IMR-90 (cell line): ENCODE measurements at regions not wholly inside any gene's neighbourhood (a gene's known extent, or its start where the extent isn't known, plus 50 kb on each side); places are given as distances from the start of the nearest gene placed in this dataset.

ENCODE experiments used
- BHLHE40 ChIP-seq: fragments of 150-350 bp; IDR thresholded peaks from 2 replicates; pipeline ENCODE4 v1.6.1; 2016; ENCODE audit warnings: mild to moderate bottlenecking, low read depth, low read length
- CHD1 ChIP-seq: IDR thresholded peaks from 2 replicates; pipeline ENCODE4 v1.6.1; 2012; ENCODE audit warnings: low read depth, low read length, improper control_type of control experiment
- NFE2L2 ChIP-seq: fragments of 150-350 bp; IDR thresholded peaks from 2 replicates; pipeline ENCODE4 v1.6.1; 2016; ENCODE audit warnings: low read depth, mild to moderate bottlenecking, low read length
- POLR2A ChIP-seq: IDR thresholded peaks from 2 replicates; pipeline ENCODE4 v1.6.1; 2012; ENCODE audit warnings: mild to moderate bottlenecking, low read depth, low read length
- RCOR1 ChIP-seq: IDR thresholded peaks from 2 replicates; pipeline ENCODE4 v1.6.1; 2012; ENCODE audit warnings: mild to moderate bottlenecking, low read length, improper control_type of control experiment; ENCODE audit not compliant: insufficient replicate concordance
- RFX5 ChIP-seq: IDR thresholded peaks from 2 replicates; pipeline ENCODE4 v1.8.0; 2012; ENCODE audit warnings: low read depth, mild to moderate bottlenecking, low read length, moderate library complexity
- SMC3 ChIP-seq: fragments of 150-350 bp; IDR thresholded peaks from 2 replicates; pipeline ENCODE4 v1.6.1; 2016; ENCODE audit warnings: low read depth, mild to moderate bottlenecking, antibody characterized with exemption, low read length, moderate library complexity
- TF ChIP-seq, protein P1 (sequence below): conservative IDR thresholded peaks from 2 replicates; pipeline ENCODE4 v1.5.1; 2012; ENCODE audit warnings: mild to moderate bottlenecking, low read depth, low read length, improper control_type of control experiment
- TF ChIP-seq, protein P2 (sequence below): fragments of 150-350 bp; IDR thresholded peaks from 2 replicates; pipeline ENCODE4 v1.6.1; 2017; ENCODE audit warnings: mild to moderate bottlenecking, antibody characterized with exemption, low read length, low read depth

DNA sequence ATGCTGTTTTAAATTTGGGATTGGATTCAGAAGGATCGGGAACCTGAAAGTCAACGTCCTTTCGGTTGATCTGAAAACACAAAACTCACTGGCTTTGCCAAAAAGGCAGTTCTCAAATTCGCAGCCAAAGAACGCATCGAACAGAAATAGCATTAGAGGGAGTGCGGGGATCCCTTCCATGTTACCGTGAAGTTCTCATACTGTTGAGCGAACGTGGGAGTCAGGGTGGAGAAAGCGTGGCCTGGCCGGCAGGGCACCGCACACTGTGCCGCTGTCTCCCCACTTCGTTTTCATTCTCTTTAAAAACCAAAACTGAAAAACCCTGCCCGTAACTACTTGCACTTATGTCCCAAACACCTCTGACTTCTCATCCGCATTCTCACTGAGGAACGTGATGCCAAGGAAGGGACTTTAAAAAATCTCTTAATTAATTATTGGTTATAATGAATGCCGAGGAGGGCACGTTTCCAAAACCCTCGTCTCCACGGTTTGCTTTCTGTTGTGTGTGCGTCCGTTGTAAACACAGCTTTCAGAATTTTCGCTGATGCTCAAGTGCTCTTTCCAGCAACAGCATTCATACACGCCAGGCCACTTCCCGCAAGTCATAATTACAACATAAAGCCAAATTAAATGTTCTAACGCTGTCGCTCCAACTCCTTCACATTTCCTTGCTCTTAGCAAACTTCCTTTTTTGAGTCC, 60.9 kb upstream of the TWIST2 start:
- TF ChIP-seq POLR2A (no peak), RFX5 (no peak), SMC3 (no peak), NFE2L2 (no peak), RCOR1 (no peak), BHLHE40 (no peak), CHD1 (no peak)
- TF ChIP-seq, protein P1, sequence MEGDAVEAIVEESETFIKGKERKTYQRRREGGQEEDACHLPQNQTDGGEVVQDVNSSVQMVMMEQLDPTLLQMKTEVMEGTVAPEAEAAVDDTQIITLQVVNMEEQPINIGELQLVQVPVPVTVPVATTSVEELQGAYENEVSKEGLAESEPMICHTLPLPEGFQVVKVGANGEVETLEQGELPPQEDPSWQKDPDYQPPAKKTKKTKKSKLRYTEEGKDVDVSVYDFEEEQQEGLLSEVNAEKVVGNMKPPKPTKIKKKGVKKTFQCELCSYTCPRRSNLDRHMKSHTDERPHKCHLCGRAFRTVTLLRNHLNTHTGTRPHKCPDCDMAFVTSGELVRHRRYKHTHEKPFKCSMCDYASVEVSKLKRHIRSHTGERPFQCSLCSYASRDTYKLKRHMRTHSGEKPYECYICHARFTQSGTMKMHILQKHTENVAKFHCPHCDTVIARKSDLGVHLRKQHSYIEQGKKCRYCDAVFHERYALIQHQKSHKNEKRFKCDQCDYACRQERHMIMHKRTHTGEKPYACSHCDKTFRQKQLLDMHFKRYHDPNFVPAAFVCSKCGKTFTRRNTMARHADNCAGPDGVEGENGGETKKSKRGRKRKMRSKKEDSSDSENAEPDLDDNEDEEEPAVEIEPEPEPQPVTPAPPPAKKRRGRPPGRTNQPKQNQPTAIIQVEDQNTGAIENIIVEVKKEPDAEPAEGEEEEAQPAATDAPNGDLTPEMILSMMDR = no peak
- TF ChIP-seq, protein P2, sequence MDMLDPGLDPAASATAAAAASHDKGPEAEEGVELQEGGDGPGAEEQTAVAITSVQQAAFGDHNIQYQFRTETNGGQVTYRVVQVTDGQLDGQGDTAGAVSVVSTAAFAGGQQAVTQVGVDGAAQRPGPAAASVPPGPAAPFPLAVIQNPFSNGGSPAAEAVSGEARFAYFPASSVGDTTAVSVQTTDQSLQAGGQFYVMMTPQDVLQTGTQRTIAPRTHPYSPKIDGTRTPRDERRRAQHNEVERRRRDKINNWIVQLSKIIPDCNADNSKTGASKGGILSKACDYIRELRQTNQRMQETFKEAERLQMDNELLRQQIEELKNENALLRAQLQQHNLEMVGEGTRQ = no peak
